GM18867 (cell line): ENCODE measurements at regions not wholly inside any gene's neighbourhood (a gene's known extent, or its start where the extent isn't known, plus 50 kb on each side); places are given as distances from the start of the nearest gene placed in this dataset.
"Not testable (repeated sequence)": the region's sequence is repeated elsewhere in the genome, so short reads cannot be mapped to it uniquely, and the experiment has no call there.

ENCODE experiments used
- ATAC-seq: cut with Tn5 transposase; IDR thresholded peaks from one replicate; pipeline ENCODE4 v1.9.1; 2021; ENCODE audit warnings: mild to moderate bottlenecking, moderate library complexity; ENCODE audit not compliant: unreplicated experiment

- ATAC-seq = no peak
These were observed 59.2 kb upstream of the ATP5PO start for GRCh38 chr21:33974513-33975468.

GRCh38 chr21:33973268-33973667, 57.7 kb upstream of the ATP5PO start:
- no peak for ATAC-seq

- ATAC-seq = no peak
These were observed 56.9 kb upstream of the ATP5PO start for GRCh38 chr21:33972539-33972938.

GRCh38 chr21:33971492-33972013, 55.9 kb upstream of the ATP5PO start:
- ATAC-seq = no peak

DNA sequence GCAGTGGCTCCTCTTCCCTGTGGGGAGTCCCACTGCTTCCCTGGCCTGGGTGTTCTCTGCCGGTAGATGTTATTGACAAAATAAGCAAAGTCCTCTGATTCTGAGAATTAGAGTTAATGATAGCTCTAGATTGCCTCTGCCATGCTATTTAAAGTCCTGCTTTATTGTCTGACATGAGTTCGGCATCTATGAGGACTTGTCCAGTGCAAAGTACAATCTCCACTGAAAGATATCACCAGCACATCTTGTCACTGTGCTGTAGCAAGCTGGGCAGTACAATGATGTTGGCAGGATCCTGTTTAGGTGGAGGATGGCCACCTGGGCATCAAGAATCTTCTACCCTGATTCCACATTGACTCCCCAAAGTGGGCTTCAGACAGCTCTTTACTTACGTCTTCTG, 54.0 kb upstream of the ATP5PO start:
- ATAC-seq = no peak

DNA sequence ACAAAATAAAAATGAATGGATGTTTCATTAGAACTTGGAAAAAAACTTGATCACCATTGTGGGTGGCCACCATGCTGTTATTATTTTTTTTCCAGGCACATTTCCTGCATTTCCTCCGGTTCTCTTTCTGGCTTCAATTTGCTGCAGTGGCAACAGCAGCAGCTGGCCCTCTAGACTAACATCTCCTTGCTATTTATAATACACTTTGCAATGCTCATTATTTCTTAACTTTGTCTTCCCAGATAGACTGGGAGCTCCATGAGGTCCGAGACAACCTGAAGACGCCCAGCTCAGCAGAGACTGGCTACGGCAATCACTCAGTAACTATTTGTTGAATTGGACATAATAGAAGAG, 53.4 kb upstream of the ATP5PO start:
- ATAC-seq = no peak

DNA sequence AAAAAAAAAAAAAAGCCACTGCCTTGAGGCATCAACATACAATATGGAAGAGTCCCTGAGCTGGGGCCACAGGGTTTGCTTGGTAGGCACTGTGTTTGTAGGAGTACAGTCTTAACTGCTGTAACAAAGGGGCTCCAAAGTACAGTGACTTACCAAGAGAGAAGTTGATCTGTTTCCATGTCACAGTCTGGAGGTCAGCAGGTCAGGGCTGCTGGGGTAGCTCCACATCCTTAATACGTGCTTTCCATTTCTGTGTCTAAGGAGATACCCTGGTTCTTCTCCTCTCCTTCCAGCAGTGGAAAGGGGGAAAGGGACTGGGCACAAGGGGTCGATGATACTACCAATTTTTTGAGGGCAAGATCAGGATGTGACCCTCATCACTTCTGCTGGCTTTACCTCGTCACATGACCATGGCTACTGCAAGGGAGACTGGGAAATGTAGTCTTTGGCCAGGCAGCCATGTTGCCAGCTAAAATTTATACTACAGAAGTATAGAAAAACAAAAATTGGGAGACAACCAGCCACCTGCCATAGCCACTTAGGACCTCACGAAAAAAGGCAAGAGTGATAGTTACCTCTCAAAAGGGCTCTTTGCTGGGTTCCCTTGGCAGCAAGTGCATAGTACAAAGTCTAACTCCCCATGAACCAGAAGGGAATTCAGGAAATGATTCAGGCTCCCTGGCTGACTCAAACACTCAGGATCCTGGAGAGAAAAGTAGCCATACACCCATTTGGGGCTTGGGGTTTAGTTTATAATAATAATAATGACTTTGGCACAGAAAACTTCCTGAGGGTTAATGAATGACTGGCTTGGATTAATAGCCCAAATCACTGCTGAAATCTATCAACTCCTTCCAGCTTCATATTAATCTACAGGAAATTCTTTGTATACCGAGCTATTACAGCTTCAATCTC, 52.7 kb upstream of the ATP5PO start:
- ATAC-seq = no peak

DNA sequence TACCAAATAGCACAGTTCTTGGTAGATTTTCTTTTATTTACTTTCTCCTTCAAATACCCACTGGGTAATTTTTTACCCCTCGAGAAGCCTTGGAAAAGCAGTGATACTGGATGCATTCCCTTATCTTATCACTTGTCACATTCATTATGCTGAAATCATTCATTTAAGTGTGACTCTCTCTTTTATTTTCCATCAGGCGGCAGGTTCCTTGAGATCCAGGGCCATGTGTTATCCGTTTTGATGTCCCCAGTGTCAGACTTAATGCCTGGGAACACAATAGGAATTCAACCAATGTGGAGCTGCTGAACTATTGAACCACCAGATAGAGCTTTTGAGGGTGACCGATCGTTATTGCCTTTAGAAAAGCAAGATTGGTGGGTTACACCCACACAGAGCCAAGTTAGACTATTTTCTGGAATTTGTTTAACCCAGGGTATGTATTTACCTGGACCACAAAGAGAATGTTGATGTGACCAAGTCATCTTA, 51.5 kb upstream of the ATP5PO start:
- ATAC-seq = no peak

DNA sequence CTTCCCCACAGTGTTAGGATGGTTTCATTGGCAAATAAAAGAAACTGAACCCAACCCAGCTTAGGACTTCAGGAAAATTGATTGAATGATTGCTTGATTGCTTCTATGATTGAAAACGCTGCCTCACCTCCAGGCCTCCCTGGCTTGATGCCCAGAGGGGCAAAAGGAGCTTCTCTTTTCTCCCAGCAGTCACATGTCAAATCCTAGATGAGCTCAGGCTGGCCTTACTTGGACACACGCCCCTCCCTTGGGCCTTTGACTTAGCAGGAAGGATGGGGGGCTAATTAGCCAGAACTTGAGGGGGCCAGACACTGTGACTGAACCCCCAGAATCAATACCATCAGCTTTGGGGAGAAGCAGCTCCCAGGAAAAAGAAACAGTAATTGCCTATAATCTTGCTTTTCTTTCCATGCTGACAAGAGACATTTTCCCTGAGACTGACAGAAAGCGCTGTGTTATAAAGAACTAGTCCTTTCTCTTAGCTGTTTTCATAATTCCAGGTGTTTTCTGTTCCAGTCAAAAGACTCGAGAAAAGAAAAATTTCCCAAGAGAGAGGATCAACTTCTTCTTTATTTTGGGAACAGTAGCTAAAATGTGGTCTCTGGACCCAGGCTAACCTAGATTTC, 50.8 kb upstream of the ATP5PO start:
- no peak for ATAC-seq

DNA sequence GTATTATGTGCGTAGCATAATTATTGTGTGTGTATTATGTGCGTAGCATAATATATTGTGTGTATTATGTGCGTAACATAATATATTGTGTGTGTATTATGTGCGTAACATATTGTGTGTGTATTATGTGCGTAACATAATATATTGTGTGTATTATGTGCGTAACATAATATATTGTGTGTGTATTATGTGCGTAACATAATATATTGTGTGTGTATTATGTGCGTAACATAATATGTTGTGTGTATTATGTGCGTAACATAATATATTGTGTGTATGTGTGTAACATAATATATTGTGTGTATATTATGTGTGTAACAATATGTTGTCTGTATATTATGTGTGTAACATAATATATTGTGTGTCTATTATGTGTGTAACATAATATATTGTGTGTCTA, 50.1 kb upstream of the ATP5PO start:
- ATAC-seq = not testable (repeated sequence)
